ENCODE measurements at regions not wholly inside any gene's neighbourhood (a gene's known extent, or its start where the extent isn't known, plus 50 kb on each side); places are given as distances from the start of the nearest gene placed in this dataset.

- TF ChIP-seq MAX (IDR thresholded peaks at IDR 0.05; ENCODE audit: insufficient read depth, insufficient read length) (no peak), CTCF (IDR thresholded peaks at IDR 0.05; ENCODE audit: extremely low read depth in 1 of 2, insufficient read depth in 1 of 2, low read depth in 1 of 2, low read length in 2 of 2) (no peak), EZH2 (IDR thresholded peaks at IDR 0.05; ENCODE audit: borderline replicate concordance, low read depth, low read length, severe bottlenecking) (no peak), POLR2AphosphoS5 (IDR thresholded peaks at IDR 0.05; ENCODE audit: insufficient read depth, low read depth, low read length) (no peak), FOS (IDR thresholded peaks at IDR 0.05; ENCODE audit: borderline replicate concordance, insufficient read depth, low read length) (no peak), POLR2A (IDR thresholded peaks at IDR 0.05; ENCODE audit: low read depth, low read length) (no peak), JUN (IDR thresholded peaks at IDR 0.05; ENCODE audit: borderline replicate concordance, insufficient read depth, insufficient read length, low read depth) (no peak)
These were observed 629.6 kb upstream of the VRK2 start for GRCh38 chr2:57417007-57417406.

Measured in endothelial cell of umbilical vein (primary cell).